PFSK-1 (cell line): ENCODE measurements at regions not wholly inside any gene's neighbourhood (a gene's known extent, or its start where the extent isn't known, plus 50 kb on each side); places are given as distances from the start of the nearest gene placed in this dataset.

Experiments
- POLR2AphosphoS5 ChIP-seq: IDR thresholded peaks from 2 replicates; pipeline ENCODE4 v1.6.1; 2012; ENCODE audit warnings: low read depth, mild to moderate bottlenecking, control low read depth, low read length, moderate library complexity
- TAF1 ChIP-seq: IDR thresholded peaks from 2 replicates; pipeline ENCODE4 v1.6.1; 2012; ENCODE audit warnings: low read length, control low read depth, borderline replicate concordance; ENCODE audit not compliant: insufficient read depth

- TF ChIP-seq TAF1 (no peak), POLR2AphosphoS5 (no peak)
These were observed 553.8 kb downstream of the CENPC start for GRCh38 chr4:66991521-66991920.
